WTC11 (cell line): ENCODE measurements at regions not wholly inside any gene's neighbourhood (a gene's known extent, or its start where the extent isn't known, plus 50 kb on each side); places are given as distances from the start of the nearest gene placed in this dataset.
A peak's percentile ranks its signal among the peaks of the same experiment; 100 is the strongest.

Experiments used
- ATAC-seq: fragments of 200-7000 bp; cut with Tn5 transposase; 2 replicates; pipeline ENCODE4 v1.10.0; 2021; ENCODE audit warnings: mild to moderate bottlenecking, moderate library complexity
- CTCF ChIA-PET: fragments of 300-600 bp; sonication (Branson Sonifier 250); formaldehyde crosslinking; loops from one replicate; lab custom pipeline; 2021; ENCODE audit warnings: antibody characterized with exemption; lab: Charles Lee
- POLR2A ChIA-PET: fragments of 350-600 bp; sonication (Branson Sonifier 250); formaldehyde crosslinking; loops from one replicate; lab custom pipeline; 2021; ENCODE audit warnings: antibody characterized with exemption; lab: Charles Lee
- DNase-seq: peaks from one replicate; pipeline ENCODE4 v3.0.0; 2021; ENCODE audit warnings: low spot score
- H3K27ac Mint-ChIP-seq: 2 replicates; pipeline ENCODE4 v1.8.0; 2021; ENCODE audit warnings: mixed read lengths
- H3K27me3 Mint-ChIP-seq: 2 replicates; pipeline ENCODE4 v1.8.0; 2021; ENCODE audit warnings: low read depth, mild to moderate bottlenecking, moderate library complexity, mixed read lengths
- H3K36me3 Mint-ChIP-seq: 2 replicates; pipeline ENCODE4 v1.8.0; 2021; ENCODE audit warnings: mixed read lengths
- H3K4me1 Mint-ChIP-seq: 2 replicates; pipeline ENCODE4 v1.8.0; 2022; ENCODE audit warnings: mixed read lengths
- H3K4me3 Mint-ChIP-seq: 2 replicates; pipeline ENCODE4 v1.8.0; 2021; ENCODE audit warnings: mild to moderate bottlenecking, moderate library complexity, mixed read lengths
- H3K9me3 Mint-ChIP-seq: 2 replicates; pipeline ENCODE4 v1.8.0; 2021; ENCODE audit warnings: mixed read lengths
- ATF1 ChIP-seq: sonication (generic); formaldehyde crosslinking; IDR thresholded peaks from 2 replicates; pipeline ENCODE4 v1.8.1; 2023; ENCODE audit warnings: mild to moderate bottlenecking, moderate library complexity, missing genetic modification reagents
- CTCF ChIP-seq: fragments of 200-600 bp; IDR thresholded peaks from 2 replicates; pipeline ENCODE4 v1.8.0; 2022; ENCODE audit warnings: antibody characterized with exemption
- ETV6 ChIP-seq: sonication (generic); formaldehyde crosslinking; IDR thresholded peaks from 2 replicates; pipeline ENCODE4 v1.8.1; 2022; ENCODE audit warnings: mild to moderate bottlenecking, missing genetic modification reagents
- FOXP4 ChIP-seq: sonication (generic); formaldehyde crosslinking; IDR thresholded peaks from 2 replicates; pipeline ENCODE4 v1.8.0; 2022; ENCODE audit warnings: mild to moderate bottlenecking, missing genetic modification reagents
- IRF2 ChIP-seq: sonication (generic); formaldehyde crosslinking; IDR thresholded peaks from 2 replicates; pipeline ENCODE4 v1.8.0; 2022; ENCODE audit warnings: low read depth, missing genetic modification reagents, borderline replicate concordance
- MAX ChIP-seq: sonication (generic); formaldehyde crosslinking; IDR thresholded peaks from 2 replicates; pipeline ENCODE4 v1.8.0; 2022; ENCODE audit warnings: mild to moderate bottlenecking, missing genetic modification reagents
- MLX ChIP-seq: sonication (generic); formaldehyde crosslinking; IDR thresholded peaks from 2 replicates; pipeline ENCODE4 v1.8.1; 2023; ENCODE audit warnings: mild to moderate bottlenecking, missing genetic modification reagents, moderate library complexity
- NFYB ChIP-seq: sonication (generic); formaldehyde crosslinking; conservative IDR thresholded peaks from 2 replicates; pipeline ENCODE4 v1.8.0; 2022; ENCODE audit warnings: low read depth, missing genetic modification reagents
- RELA ChIP-seq: sonication (generic); formaldehyde crosslinking; IDR thresholded peaks from 2 replicates; pipeline ENCODE4 v1.8.1; 2022; ENCODE audit warnings: missing genetic modification reagents, mild to moderate bottlenecking, borderline replicate concordance
- RORB ChIP-seq: fragments of 250-450 bp; sonication (Bioruptor Pico); IDR thresholded peaks from 2 replicates; pipeline ENCODE4 v1.9.0; 2021; ENCODE audit warnings: mild to moderate bottlenecking
- SOX15 ChIP-seq: fragments of 250-450 bp; sonication (Bioruptor Pico); IDR thresholded peaks from 2 replicates; pipeline ENCODE4 v1.9.0; 2021; ENCODE audit warnings: mild to moderate bottlenecking
- TEAD4 ChIP-seq: sonication (generic); formaldehyde crosslinking; IDR thresholded peaks from 2 replicates; pipeline ENCODE4 v1.8.0; 2022; ENCODE audit warnings: mild to moderate bottlenecking, missing genetic modification reagents
- USF2 ChIP-seq: sonication (generic); formaldehyde crosslinking; IDR thresholded peaks from 2 replicates; pipeline ENCODE4 v1.8.1; 2023; ENCODE audit warnings: mild to moderate bottlenecking, missing genetic modification reagents, moderate library complexity
- ZBTB21 ChIP-seq: sonication (generic); formaldehyde crosslinking; IDR thresholded peaks from 2 replicates; pipeline ENCODE4 v1.8.1; 2023; ENCODE audit warnings: mild to moderate bottlenecking, missing genetic modification reagents, borderline replicate concordance
- ZMAT4 ChIP-seq: fragments of 250-450 bp; sonication (Bioruptor Pico); IDR thresholded peaks from 2 replicates; pipeline ENCODE4 v1.9.0; 2021; ENCODE audit warnings: mild to moderate bottlenecking
- ZNF138 ChIP-seq: sonication (generic); formaldehyde crosslinking; conservative IDR thresholded peaks from 2 replicates; pipeline ENCODE4 v1.8.1; 2022; ENCODE audit warnings: mild to moderate bottlenecking, moderate library complexity, missing genetic modification reagents
- ZNF263 ChIP-seq: sonication (generic); formaldehyde crosslinking; IDR thresholded peaks from 2 replicates; pipeline ENCODE4 v1.8.1; 2022; ENCODE audit warnings: low read depth, mild to moderate bottlenecking, moderate library complexity, missing genetic modification reagents
- ZNF512 ChIP-seq: sonication (generic); formaldehyde crosslinking; IDR thresholded peaks from 2 replicates; pipeline ENCODE4 v1.8.1; 2022; ENCODE audit warnings: missing genetic modification reagents, borderline replicate concordance
- ZNF671 ChIP-seq: fragments of 250-450 bp; sonication (Bioruptor Pico); IDR thresholded peaks from 2 replicates; pipeline ENCODE4 v1.8.0; 2021; ENCODE audit warnings: mild to moderate bottlenecking

- DNase-seq (no peak), ATAC-seq (peak; percentile 58; the same call in 1 of the 2 replicates)
- no peaks in the 10 kb centered on the region; the same call in 1 of the 2 replicates for H3K27me3 Mint-ChIP-seq
- H3K27ac Mint-ChIP-seq: no peak overlapping the region
- H3K9me3 Mint-ChIP-seq: peaks cover 17% of the 10 kb centered on the region
- H3K4me1 Mint-ChIP-seq: peaks cover 5% of the 10 kb centered on the region; the same call in 1 of the 2 replicates
- POLR2A ChIA-PET: no interaction called here
- H3K4me3 Mint-ChIP-seq: no peak overlapping the region
- H3K36me3 Mint-ChIP-seq: peaks cover 18% of the 10 kb centered on the region
- TF ChIP-seq ZNF512 (CRISPR knock-in tag) (0 out of 2 replicates have a peak, but pooled peaks have one; percentile 74), NFYB (CRISPR knock-in tag) (no peak)
- CTCF ChIA-PET: interaction anchor here (0.6 to 3.9 kb wide), 6 partner anchors 51 to 265 kb away, joined by 3 to 26 read pairs (median 5); partner anchors contain the start of gene CLDN1
Observed at GRCh38 chr3:190224863-190225692, 97.2 kb downstream of the CLDN1 start.

- no peak overlapping the region for H3K4me3 Mint-ChIP-seq
- POLR2A ChIA-PET: no interaction called here
- DNase-seq: no peak
Observed at GRCh38 chr3:190224456-190224855, 97.8 kb downstream of the CLDN1 start.

GRCh38 chr3:190222916-190223315 is 99.3 kb downstream of the CLDN1 start:
- peaks cover 26% of the 10 kb centered on the region for H3K9me3 Mint-ChIP-seq
- peaks cover 5% of the 10 kb centered on the region; the same call in 1 of the 2 replicates for H3K4me1 Mint-ChIP-seq
- POLR2A ChIA-PET: no interaction called here
- no peak overlapping the region for H3K27ac Mint-ChIP-seq
- CTCF ChIA-PET: interaction anchor here (1.0 to 1.2 kb wide), 3 partner anchors 99 to 262 kb away, joined by 3 to 4 read pairs (median 4); partner anchors contain the start of gene CLDN1
- no peaks in the 10 kb centered on the region; the same call in 1 of the 2 replicates for H3K27me3 Mint-ChIP-seq
- ATAC-seq (no peak), DNase-seq (no peak)
- H3K4me3 Mint-ChIP-seq: no peak overlapping the region
- peaks cover 23% of the 10 kb centered on the region for H3K36me3 Mint-ChIP-seq
- no peak for TF ChIP-seq CTCF
- TF ChIP-seq ZMAT4 (CRISPR knock-in tag): no peak
- no peak for TF ChIP-seq TEAD4 (CRISPR knock-in tag)
- no peak for TF ChIP-seq ZBTB21 (CRISPR knock-in tag)
- TF ChIP-seq ZNF138 (CRISPR knock-in tag): no peak
- TF ChIP-seq ATF1: no peak
- TF ChIP-seq RORB (CRISPR knock-in tag): no peak
- TF ChIP-seq FOXP4 (CRISPR knock-in tag): no peak
- no peak for TF ChIP-seq USF2 (CRISPR knock-in tag)
- no peak for TF ChIP-seq ETV6

More at GRCh38 chr3:190224456-190224855, 97.8 kb downstream of the CLDN1 start:
- peaks cover 23% of the 10 kb centered on the region for H3K36me3 Mint-ChIP-seq
- TF ChIP-seq ZNF138 (CRISPR knock-in tag) (no peak), ZNF263 (CRISPR knock-in tag) (no peak), ZNF671 (CRISPR knock-in tag) (no peak), MLX (CRISPR knock-in tag) (no peak), SOX15 (CRISPR knock-in tag) (no peak), MAX (CRISPR knock-in tag) (no peak), RELA (no peak), IRF2 (CRISPR knock-in tag) (no peak), TEAD4 (CRISPR knock-in tag) (no peak)
- CTCF ChIA-PET: interaction anchor here (0.6 to 3.9 kb wide), 6 partner anchors 52 to 264 kb away, joined by 3 to 26 read pairs (median 5); partner anchors contain the start of gene CLDN1
- ATAC-seq: no peak
- no peak overlapping the region for H3K27ac Mint-ChIP-seq
- H3K4me1 Mint-ChIP-seq: peaks cover 5% of the 10 kb centered on the region; the same call in 1 of the 2 replicates
- peaks cover 24% of the 10 kb centered on the region for H3K9me3 Mint-ChIP-seq
- no peaks in the 10 kb centered on the region; the same call in 1 of the 2 replicates for H3K27me3 Mint-ChIP-seq
